Keratinocyte (primary cell): ENCODE measurements at regions not wholly inside any gene's neighbourhood (a gene's known extent, or its start where the extent isn't known, plus 50 kb on each side); places are given as distances from the start of the nearest gene placed in this dataset.
"Not testable (repeated sequence)": the region's sequence is repeated elsewhere in the genome, so short reads cannot be mapped to it uniquely, and the experiment has no call there.

Source experiments
- CTCF ChIP-seq, 3 experiments: IDR thresholded peaks in 1 of 3; conservative IDR thresholded peaks in 1 of 3; optimal IDR thresholded peaks in 1 of 3; 2 replicates in 2 of 3; 3 replicates in 1 of 3; pipeline versions ENCODE3 to v1.5.1; 2011; ENCODE audit warnings: low read length in 3 of 3, mild to moderate bottlenecking in 3 of 3, moderate library complexity in 2 of 3, control low read depth in 1 of 3, inconsistent platforms in 1 of 3; ENCODE audit not compliant: insufficient read depth in 2 of 3; ENCODE audit errors: extremely low read depth in 1 of 3
- EZH2 ChIP-seq: IDR thresholded peaks from one replicate; pipeline ENCODE4 v1.6.1; 2012; ENCODE audit warnings: inconsistent platforms, mild to moderate bottlenecking, low read length, moderate library complexity

- TF ChIP-seq CTCF (optimal IDR thresholded peaks at IDR 0.05 in 1 of 3, IDR thresholded peaks at IDR 0.05 in 1 of 3, conservative IDR thresholded peaks at IDR 0.05 in 1 of 3; ENCODE audit: extremely low read depth in 1 of 3, insufficient read depth in 2 of 3, low read length in 3 of 3); EZH2: not testable (repeated sequence)
Measured at GRCh38 chr1:189718147-189718795, 759.4 kb downstream of the BRINP3 start.
